SK-N-SH treated with all-trans-retinoic acid at 6 μM for 48 hours (cell line): ENCODE measurements at regions not wholly inside any gene's neighbourhood (a gene's known extent, or its start where the extent isn't known, plus 50 kb on each side); places are given as distances from the start of the nearest gene placed in this dataset.

Source experiments
- ATAC-seq: fragments of 200-7000 bp; cut with Tn5 transposase; 3 replicates; pipeline ENCODE4 v1.9.1; 2020; ENCODE audit warnings: mild to moderate bottlenecking, moderate library complexity
- CSDC2 ChIP-seq: fragments of 250-450 bp; sonication (Bioruptor Pico); IDR thresholded peaks from 2 replicates; pipeline ENCODE4 v1.5.0; 2020; ENCODE audit warnings: mild to moderate bottlenecking, moderate library complexity
- ESRRG ChIP-seq: fragments of 250-450 bp; sonication (Bioruptor Pico); IDR thresholded peaks from 2 replicates; pipeline ENCODE4 v1.6.1; 2021; ENCODE audit warnings: mild to moderate bottlenecking
- GLIS3 ChIP-seq: fragments of 250-450 bp; sonication (Bioruptor Pico); IDR thresholded peaks from 2 replicates; pipeline ENCODE4 v1.5.0; 2020; ENCODE audit warnings: mild to moderate bottlenecking, moderate library complexity
- ISL1 ChIP-seq: fragments of 250-450 bp; sonication (Bioruptor Pico); IDR thresholded peaks from 2 replicates; pipeline ENCODE4 v2.1.2; 2022; ENCODE audit warnings: mild to moderate bottlenecking, moderate library complexity
- OSR1 ChIP-seq: fragments of 250-450 bp; sonication (Bioruptor Pico); IDR thresholded peaks from 2 replicates; pipeline ENCODE4 v1.8.0; 2022; ENCODE audit warnings: moderate library complexity, mild to moderate bottlenecking, inconsistent platforms
- PPARA ChIP-seq: fragments of 250-450 bp; sonication (Bioruptor Pico); IDR thresholded peaks from 2 replicates; pipeline ENCODE4 v1.5.0; 2020; ENCODE audit warnings: mild to moderate bottlenecking, borderline replicate concordance
- RARB ChIP-seq: fragments of 250-450 bp; sonication (Bioruptor Pico); IDR thresholded peaks from 2 replicates; pipeline ENCODE4 v1.8.0; 2021; ENCODE audit warnings: mild to moderate bottlenecking, moderate library complexity
- SNAI2 ChIP-seq: fragments of 250-450 bp; sonication (Bioruptor Pico); IDR thresholded peaks from 2 replicates; pipeline ENCODE4 v1.5.0; 2020; ENCODE audit warnings: mild to moderate bottlenecking, moderate library complexity
- TCF4 ChIP-seq: fragments of 250-450 bp; sonication (Bioruptor Pico); IDR thresholded peaks from 2 replicates; pipeline ENCODE4 v1.8.0; 2021; ENCODE audit warnings: mild to moderate bottlenecking, moderate library complexity, borderline replicate concordance
- TOX ChIP-seq: fragments of 250-450 bp; sonication (Bioruptor Pico); IDR thresholded peaks from 2 replicates; pipeline ENCODE4 v1.8.0; 2021; ENCODE audit warnings: mild to moderate bottlenecking, moderate library complexity, borderline replicate concordance
- ZFP3 ChIP-seq: fragments of 250-450 bp; sonication (Bioruptor Pico); IDR thresholded peaks from 2 replicates; pipeline ENCODE4 v1.5.0; 2020; ENCODE audit warnings: mild to moderate bottlenecking, moderate library complexity
- ZFP30 ChIP-seq: fragments of 450-650 bp; formaldehyde crosslinking; IDR thresholded peaks from 2 replicates; pipeline ENCODE4 v1.5.0; 2022; ENCODE audit warnings: mild to moderate bottlenecking, moderate library complexity
- ZNF565 ChIP-seq: fragments of 450-650 bp; formaldehyde crosslinking; conservative IDR thresholded peaks from 2 replicates; pipeline ENCODE4 v1.5.0; 2020; ENCODE audit warnings: low read depth, mild to moderate bottlenecking, moderate library complexity
- ZNF70 ChIP-seq: fragments of 450-650 bp; formaldehyde crosslinking; IDR thresholded peaks from 2 replicates; pipeline ENCODE4 v1.5.0; 2020; ENCODE audit warnings: mild to moderate bottlenecking, moderate library complexity
- ZNF8 ChIP-seq: fragments of 450-650 bp; formaldehyde crosslinking; IDR thresholded peaks from 2 replicates; pipeline ENCODE4 v1.5.0; 2020; ENCODE audit warnings: mild to moderate bottlenecking, moderate library complexity
- TF ChIP-seq, protein P1 (sequence below): fragments of 250-450 bp; sonication (Bioruptor Pico); IDR thresholded peaks from 2 replicates; pipeline ENCODE4 v1.5.0; 2020; ENCODE audit warnings: mild to moderate bottlenecking, moderate library complexity
- TF ChIP-seq, protein P2 (sequence below): fragments of 250-450 bp; sonication (Bioruptor Pico); IDR thresholded peaks from 2 replicates; pipeline ENCODE4 v1.8.0; 2021; ENCODE audit warnings: low read depth, mild to moderate bottlenecking, moderate library complexity, borderline replicate concordance
- TF ChIP-seq, protein P3 (sequence below): fragments of 250-450 bp; sonication (Bioruptor Pico); IDR thresholded peaks from 2 replicates; pipeline ENCODE4 v1.8.0; 2020; ENCODE audit warnings: mild to moderate bottlenecking, moderate library complexity, borderline replicate concordance
- TF ChIP-seq, protein P4 (sequence below): fragments of 250-450 bp; sonication (Bioruptor Pico); IDR thresholded peaks from 2 replicates; pipeline ENCODE4 v1.5.1; 2020; ENCODE audit warnings: low read depth, mild to moderate bottlenecking, moderate library complexity
- TF ChIP-seq, protein P5 (sequence below): fragments of 250-450 bp; sonication (Bioruptor Pico); IDR thresholded peaks from 2 replicates; pipeline ENCODE4 v1.5.1; 2021; ENCODE audit warnings: mild to moderate bottlenecking, moderate library complexity

DNA sequence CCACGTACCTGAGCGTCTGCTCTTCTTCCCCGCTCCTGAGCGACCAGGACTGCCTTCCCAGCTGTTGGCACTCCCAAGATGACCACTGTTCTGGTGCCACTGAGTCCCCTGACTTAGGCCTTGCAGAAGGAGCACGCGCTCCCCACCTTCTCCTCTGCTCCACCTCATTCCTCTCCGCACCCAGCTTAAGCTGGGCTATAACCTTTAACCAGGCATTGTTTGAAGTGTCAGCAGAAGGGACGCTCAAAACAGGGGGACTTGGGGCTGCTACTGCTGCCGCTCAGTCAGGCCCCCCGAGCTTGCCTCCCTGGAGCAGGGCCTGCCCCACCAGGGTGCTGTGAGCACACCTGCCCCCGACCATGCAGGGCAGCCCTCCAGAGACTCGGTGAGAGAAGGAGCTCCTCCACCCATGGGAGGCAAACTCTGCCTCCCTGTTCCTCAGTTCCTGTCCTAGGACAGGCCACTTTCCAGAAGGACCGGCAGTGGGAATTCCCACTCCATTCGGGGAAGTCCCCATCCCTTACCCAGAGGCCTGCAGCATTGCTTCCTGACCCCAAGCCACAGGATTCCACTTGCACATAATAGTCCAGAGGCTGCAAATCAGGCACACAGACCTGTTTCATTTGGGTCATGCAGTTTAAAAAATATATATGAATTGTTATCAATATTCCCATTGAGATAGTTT, 99.7 kb upstream of the ENPP6 start:
- ATAC-seq, result no peak
- TF ChIP-seq, protein P1, sequence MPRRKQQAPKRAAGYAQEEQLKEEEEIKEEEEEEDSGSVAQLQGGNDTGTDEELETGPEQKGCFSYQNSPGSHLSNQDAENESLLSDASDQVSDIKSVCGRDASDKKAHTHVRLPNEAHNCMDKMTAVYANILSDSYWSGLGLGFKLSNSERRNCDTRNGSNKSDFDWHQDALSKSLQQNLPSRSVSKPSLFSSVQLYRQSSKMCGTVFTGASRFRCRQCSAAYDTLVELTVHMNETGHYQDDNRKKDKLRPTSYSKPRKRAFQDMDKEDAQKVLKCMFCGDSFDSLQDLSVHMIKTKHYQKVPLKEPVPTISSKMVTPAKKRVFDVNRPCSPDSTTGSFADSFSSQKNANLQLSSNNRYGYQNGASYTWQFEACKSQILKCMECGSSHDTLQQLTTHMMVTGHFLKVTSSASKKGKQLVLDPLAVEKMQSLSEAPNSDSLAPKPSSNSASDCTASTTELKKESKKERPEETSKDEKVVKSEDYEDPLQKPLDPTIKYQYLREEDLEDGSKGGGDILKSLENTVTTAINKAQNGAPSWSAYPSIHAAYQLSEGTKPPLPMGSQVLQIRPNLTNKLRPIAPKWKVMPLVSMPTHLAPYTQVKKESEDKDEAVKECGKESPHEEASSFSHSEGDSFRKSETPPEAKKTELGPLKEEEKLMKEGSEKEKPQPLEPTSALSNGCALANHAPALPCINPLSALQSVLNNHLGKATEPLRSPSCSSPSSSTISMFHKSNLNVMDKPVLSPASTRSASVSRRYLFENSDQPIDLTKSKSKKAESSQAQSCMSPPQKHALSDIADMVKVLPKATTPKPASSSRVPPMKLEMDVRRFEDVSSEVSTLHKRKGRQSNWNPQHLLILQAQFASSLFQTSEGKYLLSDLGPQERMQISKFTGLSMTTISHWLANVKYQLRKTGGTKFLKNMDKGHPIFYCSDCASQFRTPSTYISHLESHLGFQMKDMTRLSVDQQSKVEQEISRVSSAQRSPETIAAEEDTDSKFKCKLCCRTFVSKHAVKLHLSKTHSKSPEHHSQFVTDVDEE (CRISPR knock-in tag), result no peak
- no peak for TF ChIP-seq ZNF8
- TF ChIP-seq RARB (CRISPR knock-in tag), result no peak
- TF ChIP-seq, protein P2, sequence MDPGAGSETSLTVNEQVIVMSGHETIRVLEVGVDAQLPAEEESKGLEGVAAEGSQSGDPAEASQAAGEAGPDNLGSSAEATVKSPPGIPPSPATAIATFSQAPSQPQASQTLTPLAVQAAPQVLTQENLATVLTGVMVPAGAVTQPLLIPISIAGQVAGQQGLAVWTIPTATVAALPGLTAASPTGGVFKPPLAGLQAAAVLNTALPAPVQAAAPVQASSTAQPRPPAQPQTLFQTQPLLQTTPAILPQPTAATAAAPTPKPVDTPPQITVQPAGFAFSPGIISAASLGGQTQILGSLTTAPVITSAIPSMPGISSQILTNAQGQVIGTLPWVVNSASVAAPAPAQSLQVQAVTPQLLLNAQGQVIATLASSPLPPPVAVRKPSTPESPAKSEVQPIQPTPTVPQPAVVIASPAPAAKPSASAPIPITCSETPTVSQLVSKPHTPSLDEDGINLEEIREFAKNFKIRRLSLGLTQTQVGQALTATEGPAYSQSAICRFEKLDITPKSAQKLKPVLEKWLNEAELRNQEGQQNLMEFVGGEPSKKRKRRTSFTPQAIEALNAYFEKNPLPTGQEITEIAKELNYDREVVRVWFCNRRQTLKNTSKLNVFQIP, result no peak
- TF ChIP-seq PPARA (CRISPR knock-in tag), result no peak
- TF ChIP-seq ESRRG (CRISPR knock-in tag), result no peak

DNA sequence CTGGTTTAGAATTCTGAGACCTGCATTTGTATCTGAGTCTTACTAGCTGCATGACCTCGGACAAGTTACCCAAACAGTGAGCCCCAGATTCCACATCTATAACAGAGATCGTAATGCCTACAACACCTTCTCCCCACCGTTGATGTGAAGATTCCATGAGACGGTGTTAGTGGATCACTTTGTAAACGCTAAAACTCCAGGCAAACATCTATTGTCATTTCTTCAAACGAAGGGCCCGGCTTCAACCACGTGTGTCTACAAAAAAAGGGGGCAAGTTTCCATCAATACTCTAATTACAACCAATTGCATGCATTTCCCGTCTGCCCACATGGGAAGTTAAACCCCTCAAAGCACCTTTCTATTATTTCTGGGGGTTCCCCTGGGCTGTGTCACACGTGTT, 99.1 kb upstream of the ENPP6 start:
- ATAC-seq, result no peak
- TF ChIP-seq ESRRG (CRISPR knock-in tag) (no peak), ISL1 (no peak), ZFP30 (CRISPR knock-in tag) (no peak), ZNF8 (no peak), GLIS3 (CRISPR knock-in tag) (no peak), TCF4 (CRISPR knock-in tag) (no peak)
- TF ChIP-seq, protein P3, sequence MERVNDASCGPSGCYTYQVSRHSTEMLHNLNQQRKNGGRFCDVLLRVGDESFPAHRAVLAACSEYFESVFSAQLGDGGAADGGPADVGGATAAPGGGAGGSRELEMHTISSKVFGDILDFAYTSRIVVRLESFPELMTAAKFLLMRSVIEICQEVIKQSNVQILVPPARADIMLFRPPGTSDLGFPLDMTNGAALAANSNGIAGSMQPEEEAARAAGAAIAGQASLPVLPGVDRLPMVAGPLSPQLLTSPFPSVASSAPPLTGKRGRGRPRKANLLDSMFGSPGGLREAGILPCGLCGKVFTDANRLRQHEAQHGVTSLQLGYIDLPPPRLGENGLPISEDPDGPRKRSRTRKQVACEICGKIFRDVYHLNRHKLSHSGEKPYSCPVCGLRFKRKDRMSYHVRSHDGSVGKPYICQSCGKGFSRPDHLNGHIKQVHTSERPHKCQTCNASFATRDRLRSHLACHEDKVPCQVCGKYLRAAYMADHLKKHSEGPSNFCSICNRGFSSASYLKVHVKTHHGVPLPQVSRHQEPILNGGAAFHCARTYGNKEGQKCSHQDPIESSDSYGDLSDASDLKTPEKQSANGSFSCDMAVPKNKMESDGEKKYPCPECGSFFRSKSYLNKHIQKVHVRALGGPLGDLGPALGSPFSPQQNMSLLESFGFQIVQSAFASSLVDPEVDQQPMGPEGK (CRISPR knock-in tag), result no peak

DNA sequence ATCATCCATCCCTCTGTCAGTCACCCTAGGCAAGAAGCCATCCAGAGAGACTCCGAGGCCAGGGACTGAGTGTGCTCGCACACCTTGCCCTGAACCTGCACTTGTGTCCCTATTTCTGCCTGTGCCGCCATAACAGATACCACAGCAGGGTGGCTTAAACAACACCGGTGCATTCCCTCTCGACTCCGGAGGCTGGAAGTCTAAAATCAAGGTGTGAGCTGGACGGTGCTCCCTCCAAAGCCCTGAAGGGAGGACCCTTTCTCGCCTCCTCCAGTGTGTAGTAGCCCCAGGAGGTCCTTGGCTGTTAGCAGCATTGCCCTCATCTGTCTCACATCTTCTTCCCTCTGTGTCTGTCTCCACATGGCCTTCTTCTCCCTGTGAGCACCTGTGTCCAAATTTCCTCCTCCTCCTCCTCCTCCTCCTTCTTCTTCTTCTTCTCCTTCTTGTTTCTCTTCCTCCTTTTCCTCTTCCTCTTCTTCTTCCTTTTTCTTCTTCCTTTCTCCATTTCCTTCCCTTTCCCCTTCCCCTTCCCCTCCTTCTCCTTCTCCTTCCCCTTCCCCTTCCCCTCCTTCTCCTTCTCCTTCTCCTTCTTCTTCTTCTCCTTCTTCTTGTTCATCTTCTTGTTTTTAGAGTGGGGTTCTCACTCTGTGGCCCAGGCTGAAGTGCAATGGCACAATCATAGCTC, 98.1 kb upstream of the ENPP6 start:
- ATAC-seq, result no peak
- TF ChIP-seq, protein P3 (CRISPR knock-in tag), result no peak
- no peak for TF ChIP-seq ZNF565 (CRISPR knock-in tag)

DNA sequence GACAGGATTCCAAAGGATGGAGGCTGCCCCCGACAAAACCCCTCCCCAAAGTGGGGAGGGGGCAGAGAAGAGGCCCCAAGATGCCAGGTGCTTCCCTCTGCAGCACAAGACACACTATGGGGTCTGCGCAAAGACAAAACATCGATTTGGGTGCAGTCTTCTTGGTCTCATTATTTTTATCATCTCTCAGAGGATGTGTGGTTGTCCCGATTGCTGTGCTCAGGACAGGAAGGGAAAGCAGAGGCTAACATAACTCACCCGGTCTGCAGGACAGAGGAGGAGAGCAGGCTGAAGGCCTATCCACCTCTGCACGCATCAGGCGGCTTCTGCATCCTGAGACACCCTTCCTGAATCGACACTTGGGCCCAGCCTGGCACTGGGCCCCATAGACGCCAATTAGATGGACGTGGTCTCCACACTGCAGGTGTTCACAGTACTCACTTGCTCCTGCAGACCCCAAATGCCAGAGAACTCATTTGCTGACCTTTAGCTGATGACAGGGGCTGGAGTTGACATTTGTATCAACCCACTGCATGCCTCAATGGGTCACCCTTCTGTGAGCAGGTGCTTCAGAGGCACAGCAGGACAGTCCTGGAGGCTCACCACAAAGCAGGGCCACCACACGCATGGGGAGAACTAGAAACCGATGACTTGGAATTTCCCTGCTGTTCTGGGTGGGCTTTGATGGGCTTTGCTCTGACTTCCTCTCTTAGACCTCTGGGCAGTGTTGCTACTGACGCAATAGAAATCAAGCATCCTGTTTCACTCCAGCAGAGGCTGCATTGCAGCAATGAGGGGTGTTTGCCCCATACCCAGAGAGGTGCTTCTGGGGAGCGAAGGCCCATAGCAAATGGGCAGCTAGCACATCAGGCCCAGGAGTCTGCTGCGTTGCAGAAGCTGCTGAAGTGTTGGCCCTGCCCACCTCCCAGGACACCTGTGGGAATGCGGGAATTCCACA, 96.3 kb upstream of the ENPP6 start:
- no peak for ATAC-seq
- TF ChIP-seq ZFP30 (CRISPR knock-in tag), result no peak
- no peak for TF ChIP-seq OSR1
- TF ChIP-seq, protein P2, result no peak
- no peak for TF ChIP-seq PPARA (CRISPR knock-in tag)
- TF ChIP-seq SNAI2 (CRISPR knock-in tag), result no peak
- no peak for TF ChIP-seq CSDC2 (CRISPR knock-in tag)
- TF ChIP-seq ZNF70 (CRISPR knock-in tag), result no peak
- TF ChIP-seq ZFP3 (CRISPR knock-in tag), result no peak
- TF ChIP-seq ZNF8, result no peak
- TF ChIP-seq, protein P4, sequence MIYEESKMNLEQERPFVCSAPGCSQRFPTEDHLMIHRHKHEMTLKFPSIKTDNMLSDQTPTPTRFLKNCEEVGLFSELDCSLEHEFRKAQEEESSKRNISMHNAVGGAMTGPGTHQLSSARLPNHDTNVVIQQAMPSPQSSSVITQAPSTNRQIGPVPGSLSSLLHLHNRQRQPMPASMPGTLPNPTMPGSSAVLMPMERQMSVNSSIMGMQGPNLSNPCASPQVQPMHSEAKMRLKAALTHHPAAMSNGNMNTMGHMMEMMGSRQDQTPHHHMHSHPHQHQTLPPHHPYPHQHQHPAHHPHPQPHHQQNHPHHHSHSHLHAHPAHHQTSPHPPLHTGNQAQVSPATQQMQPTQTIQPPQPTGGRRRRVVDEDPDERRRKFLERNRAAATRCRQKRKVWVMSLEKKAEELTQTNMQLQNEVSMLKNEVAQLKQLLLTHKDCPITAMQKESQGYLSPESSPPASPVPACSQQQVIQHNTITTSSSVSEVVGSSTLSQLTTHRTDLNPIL, result no peak
- TF ChIP-seq TOX (CRISPR knock-in tag), result no peak
- TF ChIP-seq, protein P5, sequence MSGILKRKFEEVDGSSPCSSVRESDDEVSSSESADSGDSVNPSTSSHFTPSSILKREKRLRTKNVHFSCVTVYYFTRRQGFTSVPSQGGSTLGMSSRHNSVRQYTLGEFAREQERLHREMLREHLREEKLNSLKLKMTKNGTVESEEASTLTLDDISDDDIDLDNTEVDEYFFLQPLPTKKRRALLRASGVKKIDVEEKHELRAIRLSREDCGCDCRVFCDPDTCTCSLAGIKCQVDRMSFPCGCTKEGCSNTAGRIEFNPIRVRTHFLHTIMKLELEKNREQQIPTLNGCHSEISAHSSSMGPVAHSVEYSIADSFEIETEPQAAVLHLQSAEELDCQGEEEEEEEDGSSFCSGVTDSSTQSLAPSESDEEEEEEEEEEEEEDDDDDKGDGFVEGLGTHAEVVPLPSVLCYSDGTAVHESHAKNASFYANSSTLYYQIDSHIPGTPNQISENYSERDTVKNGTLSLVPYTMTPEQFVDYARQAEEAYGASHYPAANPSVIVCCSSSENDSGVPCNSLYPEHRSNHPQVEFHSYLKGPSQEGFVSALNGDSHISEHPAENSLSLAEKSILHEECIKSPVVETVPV (CRISPR knock-in tag), result no peak
- no peak for TF ChIP-seq ZNF565 (CRISPR knock-in tag)
- TF ChIP-seq GLIS3 (CRISPR knock-in tag), result no peak
- TF ChIP-seq RARB (CRISPR knock-in tag), result no peak
